H9 (cell line): ENCODE measurements at regions not wholly inside any gene's neighbourhood (a gene's known extent, or its start where the extent isn't known, plus 50 kb on each side); places are given as distances from the start of the nearest gene placed in this dataset.

Experiments used
- DNase-seq: peaks from one replicate; pipeline ENCODE4 v3.0.0-alpha.2; 2017
- H2AFZ ChIP-seq: one replicate; pipeline ENCODE4 v1.6.1; 2013; ENCODE audit warnings: mild to moderate bottlenecking, low read length, control low read depth, moderate library complexity
- H2AK5ac ChIP-seq: 2 replicates; pipeline ENCODE4 v1.6.1; 2013; ENCODE audit warnings: low read length, control low read depth, mixed read lengths; ENCODE audit not compliant: insufficient read length
- H2BK120ac ChIP-seq: one replicate; pipeline ENCODE4 v1.6.1; 2013; ENCODE audit warnings: low read depth, mild to moderate bottlenecking, low read length, control low read depth, inconsistent platforms; ENCODE audit not compliant: poor library complexity, severe bottlenecking
- H2BK12ac ChIP-seq: 2 replicates; pipeline ENCODE4 v1.6.1; 2013; ENCODE audit warnings: low read length, control low read depth, mixed read lengths, low read depth; ENCODE audit not compliant: insufficient read length
- H2BK15ac ChIP-seq: 2 replicates; pipeline ENCODE4 v1.6.1; 2013; ENCODE audit warnings: low read depth, low read length, control low read depth
- H2BK20ac ChIP-seq: one replicate; pipeline ENCODE4 v1.6.1; 2013; ENCODE audit warnings: low read depth, mild to moderate bottlenecking, low read length, control low read depth, inconsistent platforms; ENCODE audit not compliant: poor library complexity, severe bottlenecking
- H2BK5ac ChIP-seq: 2 replicates; pipeline ENCODE4 v1.6.1; 2013; ENCODE audit warnings: low read length, control low read depth, mixed read lengths; ENCODE audit not compliant: insufficient read length
- H3K14ac ChIP-seq: 2 replicates; pipeline ENCODE4 v1.6.1; 2013; ENCODE audit warnings: low read length, control low read depth; ENCODE audit not compliant: insufficient read depth
- H3K18ac ChIP-seq: 2 replicates; pipeline ENCODE4 v1.6.1; 2013; ENCODE audit warnings: low read depth, mild to moderate bottlenecking, mixed read lengths, low read length, control low read depth; ENCODE audit not compliant: insufficient read length
- H3K23ac ChIP-seq: 2 replicates; pipeline ENCODE4 v1.6.1; 2013; ENCODE audit warnings: low read length, control low read depth, mixed read lengths, low read depth; ENCODE audit not compliant: insufficient read length
- H3K23me2 ChIP-seq: 2 replicates; pipeline ENCODE4 v1.6.1; 2013; ENCODE audit warnings: low read depth, mild to moderate bottlenecking, mixed read lengths, low read length, control low read depth; ENCODE audit not compliant: insufficient read length, poor library complexity, severe bottlenecking
- H3K27ac ChIP-seq: 2 replicates; pipeline ENCODE4 v1.5.1; 2013; ENCODE audit warnings: low read length, control low read depth, mixed read lengths, low read depth; ENCODE audit not compliant: insufficient read length
- H3K27me3 ChIP-seq: 2 replicates; pipeline ENCODE4 v1.6.1; 2013; ENCODE audit warnings: low read length, control low read depth, inconsistent platforms; ENCODE audit not compliant: insufficient read depth
- H3K4ac ChIP-seq: 2 replicates; pipeline ENCODE4 v1.6.1; 2013; ENCODE audit warnings: low read depth, mild to moderate bottlenecking, control low read depth, inconsistent platforms, low read length, moderate library complexity
- H3K4me1 ChIP-seq: 2 replicates; pipeline ENCODE4 v1.6.1; 2013; ENCODE audit warnings: low read length, control low read depth, inconsistent platforms; ENCODE audit not compliant: insufficient read depth
- H3K4me2 ChIP-seq: 2 replicates; pipeline ENCODE4 v1.6.1; 2013; ENCODE audit warnings: low read length, control low read depth, mixed read lengths; ENCODE audit not compliant: insufficient read length, insufficient read depth
- H3K56ac ChIP-seq: 2 replicates; pipeline ENCODE4 v1.6.1; 2013; ENCODE audit warnings: low read depth, mild to moderate bottlenecking, mixed read lengths, low read length, control low read depth; ENCODE audit not compliant: insufficient read length
- H3K79me1 ChIP-seq: 2 replicates; pipeline ENCODE4 v1.6.1; 2013; ENCODE audit warnings: low read depth, mild to moderate bottlenecking, moderate library complexity, low read length, control low read depth, inconsistent platforms; ENCODE audit not compliant: insufficient read depth, poor library complexity, severe bottlenecking
- H3K79me2 ChIP-seq: 2 replicates; pipeline ENCODE4 v1.6.1; 2013; ENCODE audit warnings: low read length, control low read depth, inconsistent platforms; ENCODE audit not compliant: insufficient read depth
- H3K9ac ChIP-seq: 2 replicates; pipeline ENCODE4 v1.6.1; 2013; ENCODE audit warnings: low read length, control low read depth, mixed read lengths; ENCODE audit not compliant: insufficient read length; ENCODE audit errors: extremely low read depth
- H3K9me3 ChIP-seq: one replicate; pipeline ENCODE4 v1.6.1; 2013; ENCODE audit warnings: low read depth, low read length, inconsistent platforms; ENCODE audit not compliant: control insufficient read depth
- H3T11ph ChIP-seq: one replicate; pipeline ENCODE4 v1.6.1; 2013; ENCODE audit warnings: mild to moderate bottlenecking, low read length, control low read depth, inconsistent platforms
- H4K20me1 ChIP-seq: one replicate; pipeline ENCODE4 v1.6.1; 2013; ENCODE audit not compliant: control insufficient read depth, insufficient read length, insufficient read depth
- H4K5ac ChIP-seq: 2 replicates; pipeline ENCODE4 v1.6.1; 2013; ENCODE audit warnings: low read depth, mild to moderate bottlenecking, mixed read lengths, low read length, control low read depth; ENCODE audit not compliant: insufficient read length
- H4K8ac ChIP-seq: replicated peaks from 2 replicates; pipeline ENCODE4 v1.6.1; 2013; ENCODE audit warnings: low read length, control low read depth, mixed read lengths, low read depth; ENCODE audit not compliant: insufficient read length
- H4K91ac ChIP-seq: 2 replicates; pipeline ENCODE4 v1.6.1; 2013; ENCODE audit warnings: low read depth, mild to moderate bottlenecking, moderate library complexity, mixed read lengths, low read length, control low read depth; ENCODE audit not compliant: insufficient read length
- H3K27ac Mint-ChIP-seq, 3 experiments: 2 replicates in 2 of 3; 3 replicates in 1 of 3; pipeline ENCODE4 v1.8.0; 2020 to 2021; ENCODE audit warnings: mixed read lengths in 3 of 3, mild to moderate bottlenecking in 1 of 3, moderate library complexity in 1 of 3
- H3K27me3 Mint-ChIP-seq: 2 replicates; pipeline ENCODE4 v1.8.0; 2021; ENCODE audit warnings: low read depth, mild to moderate bottlenecking, moderate library complexity, mixed read lengths
- H3K36me3 Mint-ChIP-seq, 3 experiments: 2 replicates in 2 of 3; 3 replicates in 1 of 3; pipeline ENCODE4 v1.8.0; 2020 to 2021; ENCODE audit warnings: low read depth in 3 of 3, mixed read lengths in 3 of 3; ENCODE audit not compliant: insufficient read depth in 1 of 3
- H3K4me1 Mint-ChIP-seq, 2 experiments: 2 replicates each; pipeline ENCODE4 v1.8.0; 2020; ENCODE audit warnings: mixed read lengths in 2 of 2
- H3K4me3 Mint-ChIP-seq, 2 experiments: 2 replicates in 1 of 2; 3 replicates in 1 of 2; pipeline ENCODE4 v1.8.0; 2020 to 2021; ENCODE audit warnings: mild to moderate bottlenecking in 2 of 2, mixed read lengths in 2 of 2, moderate library complexity in 1 of 2
- H3K9me3 Mint-ChIP-seq, 2 experiments: 2 replicates in 1 of 2; 3 replicates in 1 of 2; pipeline ENCODE4 v1.8.0; 2020; ENCODE audit warnings: mild to moderate bottlenecking in 2 of 2, mixed read lengths in 2 of 2, moderate library complexity in 1 of 2
- CTCF ChIP-seq: fragments of 200-600 bp; sonication (generic); conservative IDR thresholded peaks from 3 replicates; pipeline ENCODE4 v1.8.0; 2021; ENCODE audit warnings: antibody characterized with exemption, mild to moderate bottlenecking
- WGBS: extraction: QIAGEN DNeasy Blood & Tissue Kit; methylation state at CpG from one replicate; pipeline ENCODE4 v1.1.7; 2013; ENCODE audit warnings: missing lambda C conversion rate, low lambda C conversion rate, mixed read lengths; ENCODE audit not compliant: insufficient read length; ENCODE audit errors: extremely low coverage; 5-methylcytosine and 5-hydroxymethylcytosine counted together

GRCh38 chr6:148193063-148193680 is 149.5 kb upstream of the SASH1 start:
- H3K27ac ChIP-seq = no peak overlapping the region
- H3K9me3 ChIP-seq = no peaks in the 10 kb centered on the region
- H3K9ac ChIP-seq = no peak overlapping the region
- H3K79me2 ChIP-seq = no peaks in the 10 kb centered on the region
- Mint-ChIP-seq H3K27me3 (no peaks in the 10 kb centered on the region; the same call in 1 of the 2 replicates), H3K36me3 (no peaks in the 10 kb centered on the region), H3K4me3 (no peak overlapping the region), H3K27ac (no peak overlapping the region), H3K9me3 (no peaks in the 10 kb centered on the region), H3K4me1 (peaks cover 3% of the 10 kb centered on the region in 2 experiments; a peak in 1 of 4 replicates)
- no peak for DNase-seq
- H3K56ac ChIP-seq = no peak overlapping the region
- H2BK12ac ChIP-seq = no peak overlapping the region
- H3K23ac ChIP-seq = no peak overlapping the region
- H3K79me1 ChIP-seq = no peaks in the 10 kb centered on the region
- no peaks in the 10 kb centered on the region for H3K27me3 ChIP-seq
- no CpG with 5 or more reads among the region's 5 CpGs for WGBS
- no peak overlapping the region for H2BK5ac ChIP-seq
- H2AK5ac ChIP-seq = no peak overlapping the region
- no peak overlapping the region for H3K18ac ChIP-seq
- H3K4ac ChIP-seq = no peak overlapping the region
- no peaks in the 10 kb centered on the region for H3K4me1 ChIP-seq
- TF ChIP-seq CTCF = no peak
- no peak overlapping the region for H4K5ac ChIP-seq
- H3K4me2 ChIP-seq = no peak overlapping the region
- H2BK20ac ChIP-seq = no peak overlapping the region
- no peaks in the 10 kb centered on the region for H3K23me2 ChIP-seq
- no peak overlapping the region for H3K14ac ChIP-seq
- H3T11ph ChIP-seq = no peak overlapping the region
- H4K91ac ChIP-seq = no peak overlapping the region
- no peak overlapping the region for H2BK15ac ChIP-seq
- no peaks in the 10 kb centered on the region for H4K20me1 ChIP-seq
- no peak overlapping the region for H2BK120ac ChIP-seq
- H4K8ac ChIP-seq = no peak overlapping the region
- H2AFZ ChIP-seq = no peak overlapping the region
